ENCODE measurements at regions not wholly inside any gene's neighbourhood (a gene's known extent, or its start where the extent isn't known, plus 50 kb on each side); places are given as distances from the start of the nearest gene placed in this dataset.

- H3K4me3 ChIP-seq (ENCODE audit: low read depth, low read length): no peak overlapping the region
- no peak for DNase-seq
- H3K27me3 ChIP-seq: no peaks in the 10 kb centered on the region
- H3K4me1 ChIP-seq: no peaks in the 10 kb centered on the region
- H3K9me3 ChIP-seq: no peaks in the 10 kb centered on the region
- no peak for TF ChIP-seq CTCF (IDR thresholded peaks at IDR 0.05; ENCODE audit: low read depth, low read length)
- H3K36me3 ChIP-seq: no peaks in the 10 kb centered on the region
Observed at GRCh38 chr2:18754286-18754685, 164.9 kb upstream of the NT5C1B start.

GRCh38 chr2:18753722-18754121 lies 164.4 kb upstream of the NT5C1B start:
- H3K36me3 ChIP-seq: no peaks in the 10 kb centered on the region
- no peaks in the 10 kb centered on the region for H3K9me3 ChIP-seq
- no peaks in the 10 kb centered on the region for H3K4me1 ChIP-seq
- no peak for DNase-seq
- no peaks in the 10 kb centered on the region for H3K27me3 ChIP-seq
- H3K4me3 ChIP-seq (ENCODE audit: low read depth, low read length): no peak overlapping the region
- TF ChIP-seq CTCF (IDR thresholded peaks at IDR 0.05; ENCODE audit: low read depth, low read length): no peak

- Histone ChIP-seq H3K9me3 (no peaks in the 10 kb centered on the region), H3K4me1 (no peaks in the 10 kb centered on the region), H3K27me3 (no peaks in the 10 kb centered on the region), H3K4me3 (ENCODE audit: low read depth, low read length) (no peak overlapping the region), H3K36me3 (no peaks in the 10 kb centered on the region)
- no peak for DNase-seq
- peak; percentile 36 for TF ChIP-seq CTCF (IDR thresholded peaks at IDR 0.05; ENCODE audit: low read depth, low read length)
Observed at GRCh38 chr2:18752667-18753422, 163.5 kb upstream of the NT5C1B start.

GRCh38 chr2:18752022-18752493 lies 162.7 kb upstream of the NT5C1B start:
- H3K36me3 ChIP-seq: no peaks in the 10 kb centered on the region
- DNase-seq: no peak
- no peaks in the 10 kb centered on the region for H3K27me3 ChIP-seq
- H3K4me3 ChIP-seq (ENCODE audit: low read depth, low read length): no peak overlapping the region
- H3K4me1 ChIP-seq: no peaks in the 10 kb centered on the region
- no peaks in the 10 kb centered on the region for H3K9me3 ChIP-seq
- no peak for TF ChIP-seq CTCF (IDR thresholded peaks at IDR 0.05; ENCODE audit: low read depth, low read length)

- no peak for DNase-seq
- H3K4me3 ChIP-seq (ENCODE audit: low read depth, low read length): no peak overlapping the region
- no peaks in the 10 kb centered on the region for H3K27me3 ChIP-seq
- no peaks in the 10 kb centered on the region for H3K36me3 ChIP-seq
- no peaks in the 10 kb centered on the region for H3K4me1 ChIP-seq
- H3K9me3 ChIP-seq: no peaks in the 10 kb centered on the region
- no peak for TF ChIP-seq CTCF (IDR thresholded peaks at IDR 0.05; ENCODE audit: low read depth, low read length)
Observed at GRCh38 chr2:18750672-18751554, 161.5 kb upstream of the NT5C1B start.

Measured in BE2C (cell line).